ENCODE measurements at regions not wholly inside any gene's neighbourhood (a gene's known extent, or its start where the extent isn't known, plus 50 kb on each side); places are given as distances from the start of the nearest gene placed in this dataset.

GRCh38 chr10:62926407-62926806, 110.2 kb upstream of the EGR2 start:
- TF ChIP-seq EP300 (IDR thresholded peaks at IDR 0.05) (no peak), POLR2A (IDR thresholded peaks at IDR 0.05) (no peak), CTCF (IDR thresholded peaks at IDR 0.05) (no peak)

Measured in tibial nerve (tissue), 4 donors.